Limb (tissue), 2 donors: ENCODE measurements at regions not wholly inside any gene's neighbourhood (a gene's known extent, or its start where the extent isn't known, plus 50 kb on each side); places are given as distances from the start of the nearest gene placed in this dataset.

ENCODE experiments used
- DNase-seq, 2 donors: peaks; one replicate each; pipeline ENCODE4 v3.0.0-alpha.2; 2016; ENCODE audit errors: extremely low spot score in 2 of 2

DNA sequence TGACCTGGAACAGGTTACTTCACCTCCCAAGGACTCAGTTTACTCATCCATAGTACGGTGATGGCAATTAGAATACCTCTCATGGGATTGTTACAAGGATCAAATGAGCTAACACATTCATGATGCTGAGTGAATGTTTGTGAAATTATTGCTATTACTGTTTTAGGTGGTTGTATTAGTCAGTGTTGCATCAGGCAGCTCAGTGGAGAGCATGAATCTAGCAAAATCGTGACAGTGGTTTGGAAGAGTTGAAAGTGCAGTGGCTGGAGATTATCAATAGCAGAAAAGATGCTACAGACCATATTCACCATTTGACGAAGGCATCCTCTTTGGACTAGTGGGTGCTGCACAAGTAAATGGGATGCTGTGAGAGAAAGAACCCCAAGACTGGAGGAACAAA lies 50.4 kb upstream of the CTNNBL1 start:
- no peak for DNase-seq

DNA sequence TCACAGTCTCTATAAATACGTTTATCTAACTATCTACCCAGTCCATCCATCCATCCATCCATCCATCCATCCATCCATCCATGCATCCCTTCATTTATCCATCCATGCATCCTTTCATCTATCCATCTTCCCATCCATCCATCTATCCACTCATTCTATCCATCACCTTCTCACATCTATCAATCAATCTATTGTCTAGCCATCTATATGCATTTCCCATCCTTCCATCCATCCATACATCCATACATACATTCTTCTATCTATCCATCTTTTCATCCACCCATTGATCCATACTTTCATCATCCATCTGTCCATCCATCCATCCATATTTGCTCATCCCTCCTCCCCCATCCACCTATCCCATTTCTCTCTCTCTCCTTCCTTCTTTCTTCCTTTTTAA lies 51.6 kb upstream of the CTNNBL1 start:
- DNase-seq, result no peak

DNA sequence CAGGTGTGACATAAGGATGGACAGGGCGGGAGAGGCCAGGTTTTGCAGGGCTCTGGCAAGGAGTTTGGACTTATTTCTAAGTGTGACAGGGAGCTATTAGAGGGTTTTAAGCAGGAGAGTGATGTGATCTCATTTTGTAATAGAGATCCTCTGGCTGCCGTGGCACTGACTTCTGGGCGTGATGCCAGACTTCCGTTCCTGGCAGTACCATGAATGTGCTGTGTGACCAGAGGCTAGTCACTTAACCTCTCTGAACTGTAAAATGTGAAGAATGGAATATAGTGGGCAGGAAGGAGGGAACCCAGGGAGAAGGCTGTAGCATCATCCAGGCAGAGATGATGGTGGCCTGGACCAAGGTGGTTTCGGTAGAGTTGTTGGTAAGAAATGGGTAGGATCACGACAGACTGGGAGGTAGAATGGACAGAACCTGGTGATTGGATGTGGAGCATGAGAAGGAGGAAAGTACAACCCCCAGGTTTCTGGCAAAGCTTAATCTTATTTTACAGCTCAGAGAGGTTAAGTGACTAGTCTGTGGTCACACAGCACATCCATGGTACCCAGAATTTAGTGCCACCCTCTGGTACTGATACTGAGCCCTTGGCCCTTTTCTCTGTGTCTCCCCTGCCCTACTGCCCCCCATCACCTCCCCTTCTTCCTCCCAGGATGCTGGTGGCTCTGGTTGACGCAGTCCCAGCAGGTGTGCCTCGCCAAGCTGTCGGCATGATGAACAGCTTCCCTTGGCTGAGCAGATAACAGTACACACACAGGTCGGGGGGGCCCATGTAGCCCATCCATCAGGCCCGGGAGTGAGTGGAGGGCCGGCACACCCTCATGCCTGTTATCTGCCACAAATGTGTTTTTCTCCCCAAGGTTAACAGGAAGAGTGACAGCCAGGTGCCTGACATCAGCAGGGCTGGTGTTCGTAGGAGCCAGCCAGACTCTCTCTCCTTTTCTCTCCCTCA lies 52.9 kb upstream of the CTNNBL1 start:
- DNase-seq, result no peak

- DNase-seq, result no peak
Measured at GRCh38 chr20:37638527-37638926, 55.3 kb upstream of the CTNNBL1 start.

- DNase-seq, result no peak
Measured at GRCh38 chr20:37636977-37637376, 56.9 kb upstream of the CTNNBL1 start.

DNA sequence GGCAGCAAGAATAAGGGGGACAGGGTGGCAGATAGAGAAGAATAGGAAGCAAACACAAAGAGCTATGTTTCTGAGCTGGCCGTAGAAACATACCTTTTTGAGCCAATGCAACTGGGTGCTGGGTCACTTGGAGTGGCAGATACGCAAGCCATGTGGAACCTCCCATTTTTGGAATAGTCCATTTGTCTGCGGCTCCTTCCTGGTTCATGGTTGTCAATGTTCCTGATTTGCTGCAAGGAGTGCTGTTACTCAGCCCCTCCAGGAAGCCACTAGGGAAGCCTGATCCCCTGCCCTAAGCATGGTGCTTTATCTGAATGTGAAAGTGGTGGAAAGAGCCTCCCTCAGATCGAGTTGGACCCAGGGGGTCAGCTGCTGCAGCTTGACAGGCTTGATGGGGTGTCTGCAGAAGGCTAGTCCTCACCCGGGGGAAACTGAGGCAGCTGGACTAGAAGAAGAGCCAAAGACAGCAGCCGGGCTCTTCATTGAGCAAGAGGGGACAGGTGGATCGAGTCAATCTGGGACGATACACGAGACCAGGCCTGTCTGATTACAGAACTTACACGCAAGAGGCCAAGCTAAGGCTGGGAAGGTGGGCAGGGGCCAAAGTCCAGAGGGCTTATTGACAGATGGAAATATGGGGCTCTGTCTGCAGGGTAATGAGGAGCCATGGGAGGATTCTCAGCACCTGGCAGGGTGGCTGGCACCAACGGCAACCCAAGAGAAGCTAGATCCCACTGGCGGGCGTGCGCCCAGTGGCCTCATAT lies 57.4 kb upstream of the CTNNBL1 start:
- DNase-seq, result no peak

- no peak for DNase-seq
Measured at GRCh38 chr20:37630993-37631392, 62.8 kb upstream of the CTNNBL1 start.

DNA sequence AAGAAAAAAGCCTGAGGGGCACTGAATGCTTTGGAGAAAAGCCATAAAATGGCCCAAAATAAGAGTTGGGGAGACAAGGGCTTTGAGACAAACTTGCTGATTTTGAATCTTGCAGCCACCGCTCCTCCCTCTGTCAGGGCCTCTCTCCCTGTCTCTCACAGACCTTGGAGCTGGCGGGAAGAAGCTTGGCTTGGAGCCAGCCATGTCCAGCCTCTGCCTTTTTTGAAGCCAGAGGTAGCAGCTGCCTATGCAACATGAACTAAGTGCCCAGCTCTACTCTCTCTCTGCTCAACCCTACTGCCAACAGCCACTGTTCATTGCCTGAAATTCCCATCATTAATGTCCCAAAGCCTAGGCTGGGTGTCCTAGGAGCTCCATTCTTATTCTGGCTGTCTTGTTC lies 63.7 kb upstream of the CTNNBL1 start:
- peak in 1 of 2 donors; percentile 35 for DNase-seq

- DNase-seq, result no peak
Measured at GRCh38 chr20:37627767-37628130, 66.1 kb upstream of the CTNNBL1 start.

GRCh38 chr20:37627060-37627766 lies 66.6 kb upstream of the CTNNBL1 start:
- DNase-seq, result peak; percentile 36 to 83

DNA sequence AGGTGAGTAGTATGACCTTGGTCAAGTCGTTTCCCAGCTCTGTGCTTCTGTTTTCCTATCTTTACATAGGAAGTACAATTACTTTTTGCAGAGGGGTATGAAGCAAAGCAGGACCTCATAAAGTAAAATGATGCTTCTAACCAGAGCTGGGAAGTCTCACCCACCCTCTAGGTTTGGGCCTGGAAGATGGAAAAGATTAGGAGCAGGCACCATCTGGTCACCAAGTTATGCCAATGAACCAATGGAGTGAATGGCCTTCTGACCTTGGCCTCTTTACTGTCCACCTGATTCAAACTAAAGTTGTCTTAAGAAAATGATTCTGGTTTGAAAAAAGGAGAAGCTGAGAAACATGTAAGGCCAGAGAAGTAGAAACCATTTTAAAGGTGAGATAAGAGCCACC lies 68.9 kb upstream of the CTNNBL1 start:
- no peak for DNase-seq

- DNase-seq, result no peak
Measured at GRCh38 chr20:37622728-37623127, 71.1 kb upstream of the CTNNBL1 start.

- no peak for DNase-seq
Measured at GRCh38 chr20:37619496-37619895, 74.3 kb upstream of the CTNNBL1 start.

GRCh38 chr20:37616110-37616425 lies 77.8 kb upstream of the CTNNBL1 start:
- no peak for DNase-seq

GRCh38 chr20:37615340-37616109 lies 78.3 kb upstream of the CTNNBL1 start:
- peak in 1 of 2 donors; percentile 36 for DNase-seq

DNA sequence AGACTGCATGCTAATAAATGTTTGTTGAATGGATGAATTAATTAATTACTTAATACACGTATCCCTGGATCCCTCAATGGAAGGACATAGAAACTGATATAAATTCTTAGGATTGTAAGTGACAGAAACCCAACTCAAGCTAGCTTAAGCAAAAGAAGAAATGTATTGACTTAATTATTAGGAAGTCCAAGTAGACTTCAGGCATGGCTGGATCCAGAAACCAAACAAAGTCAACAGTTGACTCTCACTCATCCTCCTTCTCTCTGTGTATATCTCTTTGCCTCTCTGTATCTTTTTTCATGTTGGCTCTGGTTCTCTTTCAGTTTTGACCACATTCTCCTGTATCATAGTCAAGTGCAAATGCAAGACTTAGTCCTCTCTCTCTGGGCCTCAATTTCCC lies 82.0 kb upstream of the CTNNBL1 start:
- no peak for DNase-seq

DNA sequence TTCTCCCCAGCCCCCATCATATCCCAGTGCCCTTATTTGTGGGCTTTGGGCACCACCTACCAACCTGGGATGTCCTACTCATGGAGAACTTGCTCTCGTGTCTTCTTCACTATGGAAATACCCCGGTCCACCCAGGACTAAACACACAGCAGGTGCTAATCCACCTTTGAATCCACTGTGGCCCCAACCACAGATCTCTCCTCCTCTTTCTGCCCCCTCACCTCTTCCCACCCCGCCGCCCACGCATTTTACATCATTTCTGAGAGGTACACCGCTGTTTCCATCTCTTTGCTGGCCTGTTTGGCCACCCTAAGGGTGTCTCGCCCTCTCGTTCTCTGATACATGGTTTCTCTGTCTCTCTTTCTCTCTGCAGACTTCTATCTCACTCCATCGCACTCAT lies 82.5 kb upstream of the CTNNBL1 start:
- no peak for DNase-seq

DNA sequence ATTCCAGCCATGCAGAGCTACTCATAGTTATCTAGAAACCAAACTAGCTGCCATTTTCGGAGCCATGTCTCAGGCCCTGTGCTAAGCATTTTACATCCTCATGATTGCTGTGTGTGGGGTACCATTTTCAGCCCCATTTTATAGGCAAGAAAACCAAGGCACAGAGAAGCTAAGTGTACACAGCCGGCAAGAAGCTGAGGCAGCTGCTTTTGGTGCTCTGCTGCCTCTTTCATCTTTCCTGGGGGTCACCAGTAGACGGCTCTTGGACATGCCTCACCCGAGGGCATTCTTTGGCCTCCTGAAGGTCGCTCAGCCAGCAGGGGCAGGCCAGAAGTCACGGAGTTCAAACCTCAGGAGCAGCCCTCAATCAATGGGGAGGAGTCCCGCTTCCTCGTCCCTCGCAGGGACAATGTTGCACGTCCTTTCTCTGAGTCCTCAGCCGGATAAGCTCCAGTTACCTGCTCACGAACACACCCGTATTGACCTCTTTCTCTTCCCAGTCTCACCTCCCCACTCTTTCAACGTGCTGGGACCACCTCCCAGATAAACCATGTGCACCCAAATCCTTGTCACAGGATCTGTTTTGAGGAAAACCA lies 82.6 kb upstream of the BLCAP start:
- no peak for DNase-seq

- no peak for DNase-seq
Measured at GRCh38 chr20:37602634-37603033, 75.0 kb upstream of the BLCAP start.

DNA sequence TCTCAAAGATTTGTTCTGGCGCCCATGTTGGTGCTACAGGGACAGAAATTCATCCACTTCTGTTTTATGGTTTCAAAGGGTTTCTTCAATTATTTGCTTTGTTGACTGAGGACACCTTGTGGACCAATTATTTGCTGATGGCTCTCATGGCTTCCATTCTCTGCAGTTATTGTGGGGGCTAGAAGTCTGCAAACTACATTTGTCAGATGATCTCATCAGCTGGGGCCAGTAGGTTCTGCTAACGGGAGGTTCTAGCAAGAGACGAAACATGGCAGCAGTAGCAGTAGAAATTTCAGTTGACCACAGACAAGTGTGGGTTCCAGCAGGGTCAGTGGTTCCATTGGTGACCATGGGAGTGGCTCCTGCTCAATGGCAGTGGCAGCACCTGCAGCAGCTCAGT lies 72.8 kb upstream of the BLCAP start:
- no peak for DNase-seq
